ENCODE measurements at regions not wholly inside any gene's neighbourhood (a gene's known extent, or its start where the extent isn't known, plus 50 kb on each side); places are given as distances from the start of the nearest gene placed in this dataset.

DNA sequence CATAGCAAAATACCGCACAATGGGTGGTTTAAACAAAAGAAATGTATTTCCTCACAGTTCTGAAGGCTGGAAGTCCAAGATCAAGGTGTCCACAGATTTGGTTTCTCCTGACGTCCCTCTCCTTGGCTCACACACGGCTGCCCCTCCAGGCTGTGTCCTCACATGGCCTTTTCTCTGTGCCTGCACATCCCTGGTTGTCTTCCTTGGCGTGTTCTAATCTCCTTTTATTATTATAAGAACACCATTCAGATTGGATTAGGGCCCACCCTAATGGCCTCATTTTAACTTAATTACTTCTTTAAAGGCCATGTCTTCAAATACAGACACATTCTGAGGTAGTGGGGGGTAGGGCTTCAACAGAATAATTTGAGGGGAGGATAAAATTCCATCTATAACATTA is 87.9 kb downstream of the FZD1 start:
- TF ChIP-seq EZH2 (IDR thresholded peaks at IDR 0.05; ENCODE audit: low read length, unreplicated experiment): no peak
- TF ChIP-seq, protein P1, sequence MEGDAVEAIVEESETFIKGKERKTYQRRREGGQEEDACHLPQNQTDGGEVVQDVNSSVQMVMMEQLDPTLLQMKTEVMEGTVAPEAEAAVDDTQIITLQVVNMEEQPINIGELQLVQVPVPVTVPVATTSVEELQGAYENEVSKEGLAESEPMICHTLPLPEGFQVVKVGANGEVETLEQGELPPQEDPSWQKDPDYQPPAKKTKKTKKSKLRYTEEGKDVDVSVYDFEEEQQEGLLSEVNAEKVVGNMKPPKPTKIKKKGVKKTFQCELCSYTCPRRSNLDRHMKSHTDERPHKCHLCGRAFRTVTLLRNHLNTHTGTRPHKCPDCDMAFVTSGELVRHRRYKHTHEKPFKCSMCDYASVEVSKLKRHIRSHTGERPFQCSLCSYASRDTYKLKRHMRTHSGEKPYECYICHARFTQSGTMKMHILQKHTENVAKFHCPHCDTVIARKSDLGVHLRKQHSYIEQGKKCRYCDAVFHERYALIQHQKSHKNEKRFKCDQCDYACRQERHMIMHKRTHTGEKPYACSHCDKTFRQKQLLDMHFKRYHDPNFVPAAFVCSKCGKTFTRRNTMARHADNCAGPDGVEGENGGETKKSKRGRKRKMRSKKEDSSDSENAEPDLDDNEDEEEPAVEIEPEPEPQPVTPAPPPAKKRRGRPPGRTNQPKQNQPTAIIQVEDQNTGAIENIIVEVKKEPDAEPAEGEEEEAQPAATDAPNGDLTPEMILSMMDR (conservative IDR thresholded peaks at IDR 0.05; ENCODE audit: low read depth, low read length): no peak
- no peak for TF ChIP-seq EZH2phosphoT487 (IDR thresholded peaks at IDR 0.05; ENCODE audit: borderline replicate concordance, low read length)
